ENCODE measurements at regions not wholly inside any gene's neighbourhood (a gene's known extent, or its start where the extent isn't known, plus 50 kb on each side); places are given as distances from the start of the nearest gene placed in this dataset.

DNA sequence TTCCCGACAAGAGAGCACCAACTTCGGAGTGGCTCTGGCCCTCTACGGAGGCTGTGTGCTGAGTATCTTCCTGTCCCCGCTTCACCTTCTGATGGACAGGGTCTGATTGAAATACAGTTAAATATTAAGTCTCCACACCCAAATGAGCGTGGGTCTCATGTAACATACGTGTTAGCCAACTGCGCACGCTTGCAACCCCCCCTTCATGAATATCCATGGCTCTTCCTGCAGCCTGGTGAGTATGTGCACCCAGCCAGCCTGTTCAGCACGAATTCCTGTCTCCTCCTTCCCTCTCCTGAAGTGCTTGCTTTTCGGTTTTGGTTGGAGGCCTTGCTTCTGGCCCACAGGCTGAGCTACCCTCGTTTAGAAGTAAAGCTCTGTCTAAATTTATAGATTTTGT lies 102.9 kb upstream of the FRMD1 start:
- Histone ChIP-seq H3K9ac (ENCODE audit: insufficient read depth in 1 of 2, low read depth in 2 of 2, low read length in 2 of 2) (no peak overlapping the region), H3K4me1 (replicated peaks in 1 of 2; ENCODE audit: control insufficient read depth in 2 of 2, insufficient read depth in 2 of 2, low read length in 2 of 2) (no peaks in the 10 kb centered on the region), H2AFZ (ENCODE audit: low read depth, low read length) (no peak overlapping the region), H3K4me3 (no peak overlapping the region), H3K27ac (ENCODE audit: extremely low read depth, low read depth, low read length) (no peak overlapping the region), H3K27me3 (ENCODE audit: control insufficient read depth in 2 of 2, insufficient read depth in 2 of 2, low read length in 2 of 2) (peaks cover 44 to 64% of the 10 kb centered on the region in 2 experiments), H3K79me2 (ENCODE audit: control insufficient read depth, insufficient read depth, low read length) (no peaks in the 10 kb centered on the region), H3K36me3 (ENCODE audit: control insufficient read depth, insufficient read depth, low read length) (no peaks in the 10 kb centered on the region), H3K4me2 (ENCODE audit: insufficient read depth, low read length) (no peak overlapping the region), H3K9me3 (replicated peaks; ENCODE audit: control insufficient read depth, insufficient read depth, low read depth, low read length) (no peaks in the 10 kb centered on the region), H4K20me1 (replicated peaks; ENCODE audit: control insufficient read depth, insufficient read depth, low read length) (0 out of 2 replicates have a peak, but pooled peaks cover 5% of the 10 kb centered on the region), H3K9me1 (ENCODE audit: control insufficient read depth, insufficient read depth, low read length) (no peaks in the 10 kb centered on the region)
- intact Hi-C loops (cut with micrococcal nuclease) (no loop called here), in situ Hi-C loops (cut with MboI) (no loop called here)
- no peak for ATAC-seq
- FAIRE-seq = no peak
- WGBS (ENCODE audit: insufficient coverage, low coverage, missing lambda C conversion rate) = 0% methylated on average over 11 of the region's 11 CpGs
- POLR2A ChIA-PET = no interaction called here
- no peak for TF ChIP-seq STAT5B (CRISPR knock-in tag; IDR thresholded peaks at IDR 0.05)
- TF ChIP-seq BRCA1 (IDR thresholded peaks at IDR 0.05) = no peak
- TF ChIP-seq BRCA1 (CRISPR knock-in tag; IDR thresholded peaks at IDR 0.05) = no peak
- TF ChIP-seq, protein P1, sequence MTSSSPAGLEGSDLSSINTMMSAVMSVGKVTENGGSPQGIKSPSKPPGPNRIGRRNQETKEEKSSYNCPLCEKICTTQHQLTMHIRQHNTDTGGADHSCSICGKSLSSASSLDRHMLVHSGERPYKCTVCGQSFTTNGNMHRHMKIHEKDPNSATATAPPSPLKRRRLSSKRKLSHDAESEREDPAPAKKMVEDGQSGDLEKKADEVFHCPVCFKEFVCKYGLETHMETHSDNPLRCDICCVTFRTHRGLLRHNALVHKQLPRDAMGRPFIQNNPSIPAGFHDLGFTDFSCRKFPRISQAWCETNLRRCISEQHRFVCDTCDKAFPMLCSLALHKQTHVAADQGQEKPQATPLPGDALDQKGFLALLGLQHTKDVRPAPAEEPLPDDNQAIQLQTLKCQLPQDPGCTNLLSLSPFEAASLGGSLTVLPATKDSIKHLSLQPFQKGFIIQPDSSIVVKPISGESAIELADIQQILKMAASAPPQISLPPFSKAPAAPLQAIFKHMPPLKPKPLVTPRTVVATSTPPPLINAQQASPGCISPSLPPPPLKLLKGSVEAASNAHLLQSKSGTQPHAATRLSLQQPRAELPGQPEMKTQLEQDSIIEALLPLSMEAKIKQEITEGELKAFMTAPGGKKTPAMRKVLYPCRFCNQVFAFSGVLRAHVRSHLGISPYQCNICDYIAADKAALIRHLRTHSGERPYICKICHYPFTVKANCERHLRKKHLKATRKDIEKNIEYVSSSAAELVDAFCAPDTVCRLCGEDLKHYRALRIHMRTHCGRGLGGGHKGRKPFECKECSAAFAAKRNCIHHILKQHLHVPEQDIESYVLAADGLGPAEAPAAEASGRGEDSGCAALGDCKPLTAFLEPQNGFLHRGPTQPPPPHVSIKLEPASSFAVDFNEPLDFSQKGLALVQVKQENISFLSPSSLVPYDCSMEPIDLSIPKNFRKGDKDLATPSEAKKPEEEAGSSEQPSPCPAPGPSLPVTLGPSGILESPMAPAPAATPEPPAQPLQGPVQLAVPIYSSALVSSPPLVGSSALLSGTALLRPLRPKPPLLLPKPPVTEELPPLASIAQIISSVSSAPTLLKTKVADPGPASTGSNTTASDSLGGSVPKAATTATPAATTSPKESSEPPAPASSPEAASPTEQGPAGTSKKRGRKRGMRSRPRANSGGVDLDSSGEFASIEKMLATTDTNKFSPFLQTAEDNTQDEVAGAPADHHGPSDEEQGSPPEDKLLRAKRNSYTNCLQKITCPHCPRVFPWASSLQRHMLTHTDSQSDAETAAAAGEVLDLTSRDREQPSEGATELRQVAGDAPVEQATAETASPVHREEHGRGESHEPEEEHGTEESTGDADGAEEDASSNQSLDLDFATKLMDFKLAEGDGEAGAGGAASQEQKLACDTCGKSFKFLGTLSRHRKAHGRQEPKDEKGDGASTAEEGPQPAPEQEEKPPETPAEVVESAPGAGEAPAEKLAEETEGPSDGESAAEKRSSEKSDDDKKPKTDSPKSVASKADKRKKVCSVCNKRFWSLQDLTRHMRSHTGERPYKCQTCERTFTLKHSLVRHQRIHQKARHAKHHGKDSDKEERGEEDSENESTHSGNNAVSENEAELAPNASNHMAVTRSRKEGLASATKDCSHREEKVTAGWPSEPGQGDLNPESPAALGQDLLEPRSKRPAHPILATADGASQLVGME (CRISPR knock-in tag; IDR thresholded peaks at IDR 0.05) = no peak
- TF ChIP-seq RNF2 (IDR thresholded peaks at IDR 0.05) = no peak
- no peak for TF ChIP-seq SRSF1 (IDR thresholded peaks at IDR 0.05; ENCODE audit: low read depth, low read length)
- TF ChIP-seq GABPA (tag; conservative IDR thresholded peaks at IDR 0.05; ENCODE audit: low read depth) = no peak
- TF ChIP-seq DIDO1 (tag; IDR thresholded peaks at IDR 0.05; ENCODE audit: low read depth) = no peak
- no TSS peak for BruUV-seq (replicated peaks)
- DNase-seq (ENCODE audit: extremely low read depth in 1 of 4, low spot score in 3 of 4) = no peak
- CTCF ChIA-PET (ENCODE audit: low intra/inter-chr PET ratio) = no interaction called here
